OCI-LY1 (cell line): ENCODE measurements at regions not wholly inside any gene's neighbourhood (a gene's known extent, or its start where the extent isn't known, plus 50 kb on each side); places are given as distances from the start of the nearest gene placed in this dataset.

Experiments used
- H2AFZ ChIP-seq: fragments of 200-600 bp; sonication (generic), shearing (Covaris generic); 2 replicates; pipeline ENCODE4 v1.6.0; 2014; ENCODE audit warnings: antibody characterized with exemption, mild to moderate bottlenecking, low read length
- H3F3A ChIP-seq: fragments of 200-600 bp; sonication (generic), shearing (Covaris generic); 2 replicates; pipeline ENCODE4 v1.6.0; 2014; ENCODE audit warnings: mild to moderate bottlenecking, antibody characterized with exemption, low read length, moderate library complexity; ENCODE audit not compliant: insufficient read depth
- H3K27ac ChIP-seq: fragments of 200-600 bp; sonication (generic); 2 replicates; pipeline ENCODE4 v1.5.1; 2014; ENCODE audit warnings: low read length, mixed run types, mild to moderate bottlenecking, low read depth; ENCODE audit not compliant: poor library complexity, severe bottlenecking
- H3K27me3 ChIP-seq: fragments of 200-600 bp; sonication (generic); 2 replicates; pipeline ENCODE4 v1.6.0; 2014; ENCODE audit warnings: antibody characterized with exemption, mild to moderate bottlenecking, low read length, moderate library complexity; ENCODE audit not compliant: insufficient read depth
- H3K36me3 ChIP-seq: fragments of 200-600 bp; sonication (generic); 2 replicates; pipeline ENCODE4 v1.6.1; 2014; ENCODE audit warnings: mild to moderate bottlenecking, antibody characterized with exemption, low read length, moderate library complexity, mixed read lengths; ENCODE audit not compliant: insufficient read depth
- H3K4me1 ChIP-seq: fragments of 200-600 bp; sonication (generic); 2 replicates; pipeline ENCODE4 v1.5.1; 2014; ENCODE audit warnings: mild to moderate bottlenecking, low read length, moderate library complexity; ENCODE audit not compliant: insufficient read depth, severe bottlenecking
- H3K4me2 ChIP-seq: fragments of 200-600 bp; sonication (generic), shearing (Covaris generic); 2 replicates; pipeline ENCODE4 v1.6.1; 2014; ENCODE audit warnings: low read length
- H3K4me3 ChIP-seq: fragments of 200-600 bp; sonication (generic); 2 replicates; pipeline ENCODE4 v1.5.1; 2014; ENCODE audit warnings: low read length, low read depth, mild to moderate bottlenecking, mixed read lengths; ENCODE audit not compliant: poor library complexity, severe bottlenecking
- H3K79me2 ChIP-seq: fragments of 200-600 bp; shearing (Covaris generic); 2 replicates; pipeline ENCODE4 v1.6.1; 2016; ENCODE audit warnings: mixed run types, low read length, mixed read lengths; ENCODE audit not compliant: insufficient read depth
- H3K9ac ChIP-seq: fragments of 200-600 bp; sonication (generic), shearing (Covaris generic); 2 replicates; pipeline ENCODE4 v1.6.1; 2014; ENCODE audit warnings: mild to moderate bottlenecking, low read length, mixed read lengths
- H3K9me2 ChIP-seq: fragments of 200-600 bp; sonication (generic), shearing (Covaris generic); 2 replicates; pipeline ENCODE4 v1.6.1; 2014; ENCODE audit warnings: low read depth, mild to moderate bottlenecking, low read length, mixed read lengths
- H3K9me3 ChIP-seq: fragments of 200-600 bp; shearing (Covaris generic); 2 replicates; pipeline ENCODE4 v1.6.1; 2014; ENCODE audit warnings: low read length, mixed read lengths
- H4K20me1 ChIP-seq: fragments of 200-600 bp; sonication (generic), shearing (Covaris generic); 2 replicates; pipeline ENCODE4 v1.6.0; 2016; ENCODE audit warnings: mild to moderate bottlenecking, low read length; ENCODE audit not compliant: insufficient read depth
- CTCF ChIP-seq: fragments of 200-600 bp; sonication (generic), shearing (Covaris generic); IDR thresholded peaks from 2 replicates; pipeline ENCODE4 v1.5.1; 2017; ENCODE audit warnings: mild to moderate bottlenecking, antibody characterized with exemption, low read length, moderate library complexity, mixed read lengths
- EZH2 ChIP-seq: fragments of 200-600 bp; sonication (generic), shearing (Covaris generic); IDR thresholded peaks from 2 replicates; pipeline ENCODE4 v1.8.0; 2017; ENCODE audit warnings: borderline replicate concordance, mixed run types, mild to moderate bottlenecking, antibody characterized with exemption, low read length, moderate library complexity, mixed read lengths

GRCh38 chr13:89577301-89577700 lies 1770.2 kb upstream of the MIR17HG start:
- H3K4me1 ChIP-seq = no peaks in the 10 kb centered on the region
- no peaks in the 10 kb centered on the region for H3K36me3 ChIP-seq
- no peak overlapping the region for H3K27ac ChIP-seq
- H3K9ac ChIP-seq = no peak overlapping the region
- H2AFZ ChIP-seq = no peak overlapping the region
- H3K9me2 ChIP-seq = no peaks in the 10 kb centered on the region
- no peaks in the 10 kb centered on the region for H3F3A ChIP-seq
- no peak overlapping the region for H3K4me3 ChIP-seq
- no peaks in the 10 kb centered on the region for H4K20me1 ChIP-seq
- no peaks in the 10 kb centered on the region for H3K27me3 ChIP-seq
- TF ChIP-seq EZH2 (no peak), CTCF (no peak)
- no peaks in the 10 kb centered on the region for H3K9me3 ChIP-seq
- H3K79me2 ChIP-seq = no peaks in the 10 kb centered on the region
- no peak overlapping the region for H3K4me2 ChIP-seq

GRCh38 chr13:89584058-89584620 lies 1763.3 kb upstream of the MIR17HG start:
- H2AFZ ChIP-seq = no peak overlapping the region
- H3F3A ChIP-seq = no peaks in the 10 kb centered on the region

DNA sequence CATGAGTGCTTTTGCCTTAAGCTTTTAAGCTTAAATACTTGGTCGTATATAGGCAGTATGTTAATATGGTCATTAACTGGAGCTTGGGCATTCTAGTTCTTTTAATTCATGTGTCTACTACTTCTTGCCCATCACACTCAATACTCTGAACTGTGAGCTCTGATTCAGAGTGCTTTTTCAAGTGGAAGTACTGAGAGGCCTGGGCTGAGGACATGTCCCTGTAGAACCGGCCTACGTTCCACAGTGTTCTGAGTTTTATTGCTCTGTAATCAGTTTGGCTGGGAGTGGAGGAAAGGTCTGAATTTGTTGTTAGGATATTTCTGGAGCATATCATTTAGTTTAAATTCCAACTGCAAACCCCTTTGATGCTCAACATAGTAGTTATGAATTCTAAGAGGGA lies 1744.8 kb upstream of the MIR17HG start:
- no peaks in the 10 kb centered on the region for H3K9me2 ChIP-seq
- no peaks in the 10 kb centered on the region for H3K79me2 ChIP-seq
- no peaks in the 10 kb centered on the region for H3K27me3 ChIP-seq
- no peaks in the 10 kb centered on the region for H3F3A ChIP-seq
- H3K27ac ChIP-seq = no peak overlapping the region
- no peak overlapping the region for H3K4me2 ChIP-seq
- no peak for TF ChIP-seq EZH2
- TF ChIP-seq CTCF = no peak
- no peaks in the 10 kb centered on the region for H4K20me1 ChIP-seq
- H3K36me3 ChIP-seq = no peaks in the 10 kb centered on the region
- no peaks in the 10 kb centered on the region for H3K4me1 ChIP-seq
- H3K9ac ChIP-seq = no peak overlapping the region
- no peak overlapping the region for H2AFZ ChIP-seq
- no peaks in the 10 kb centered on the region for H3K9me3 ChIP-seq
- H3K4me3 ChIP-seq = no peak overlapping the region

More at GRCh38 chr13:89584058-89584620, 1763.3 kb upstream of the MIR17HG start:
- Histone ChIP-seq H3K9ac (no peak overlapping the region), H3K27me3 (no peaks in the 10 kb centered on the region), H3K27ac (no peak overlapping the region), H3K4me1 (no peaks in the 10 kb centered on the region), H4K20me1 (no peaks in the 10 kb centered on the region), H3K9me2 (no peaks in the 10 kb centered on the region), H3K4me2 (no peak overlapping the region), H3K79me2 (no peaks in the 10 kb centered on the region), H3K36me3 (no peaks in the 10 kb centered on the region), H3K4me3 (no peak overlapping the region), H3K9me3 (no peaks in the 10 kb centered on the region)
- TF ChIP-seq EZH2 (no peak), CTCF (no peak)
